Body of pancreas (tissue), 4 donors: ENCODE measurements at regions not wholly inside any gene's neighbourhood (a gene's known extent, or its start where the extent isn't known, plus 50 kb on each side); places are given as distances from the start of the nearest gene placed in this dataset.

ENCODE experiments used
- ATAC-seq: fragments of 150-250 bp; one replicate; pipeline ENCODE4 v1.9.1; 2016
- DNase-seq, 4 donors: peaks; one replicate each; pipeline ENCODE4 v3.0.0-alpha.2; 2019
- H3K27ac ChIP-seq, 4 donors: fragments of 200-600 bp; sonication (generic); 1 replicate in 3 of 4; 2 replicates in 1 of 4; pipeline versions ENCODE4 v1.5.1 to v1.6.1; 2016 to 2019; ENCODE audit warnings: mild to moderate bottlenecking in 1 of 4, mixed read lengths in 1 of 4, moderate library complexity in 1 of 4
- H3K27me3 ChIP-seq, 2 donors: fragments of 200-600 bp; sonication (generic); one replicate each; pipeline ENCODE4 v1.6.0; 2016; ENCODE audit warnings: mild to moderate bottlenecking in 1 of 2
- H3K36me3 ChIP-seq, 2 donors: fragments of 200-600 bp; sonication (generic); replicated peaks in 1 of 2; 2 replicates each; pipeline ENCODE4 v1.5.1; 2016; ENCODE audit warnings: low read depth in 2 of 2; ENCODE audit not compliant: insufficient read depth in 1 of 2
- H3K4me1 ChIP-seq: fragments of 200-600 bp; sonication (generic); one replicate; pipeline ENCODE4 v1.6.0; 2016
- H3K4me3 ChIP-seq, 2 donors: fragments of 200-600 bp; sonication (generic); 1 replicate in 1 of 2; 2 replicates in 1 of 2; pipeline ENCODE4 v1.5.1; 2016 to 2019
- H3K9me3 ChIP-seq, 3 donors: fragments of 200-600 bp; sonication (generic); 1 replicate in 2 of 3; 2 replicates in 1 of 3; pipeline ENCODE4 v1.5.1; 2016
- POLR2A ChIP-seq, 3 donors: fragments of 450-650 bp; IDR thresholded peaks; one replicate each; pipeline ENCODE4 v1.6.1; 2016; ENCODE audit warnings: antibody characterized with exemption in 3 of 3, mild to moderate bottlenecking in 2 of 3
- whole genome bisulfite sequencing, 2 donors: methylation state at CpG; one replicate each; pipeline ENCODE4 v1.1.5; 2017; 5-methylcytosine and 5-hydroxymethylcytosine counted together
- intact Hi-C: fragments of 100-400 bp; cut with DNase I; formaldehyde crosslinking; loops from one replicate; pipeline ENCODE4 v1.15.1; 2023
- TF ChIP-seq, protein P1 (sequence below), 7 experiments: fragments of 450-650 bp in 4 of 7; fragments of 200-600 bp in 3 of 7; sonication (generic) in 3 of 7; IDR thresholded peaks; one replicate each; pipeline ENCODE4 v1.5.1; 2016 to 2019; ENCODE audit warnings: antibody characterized with exemption in 7 of 7

DNA sequence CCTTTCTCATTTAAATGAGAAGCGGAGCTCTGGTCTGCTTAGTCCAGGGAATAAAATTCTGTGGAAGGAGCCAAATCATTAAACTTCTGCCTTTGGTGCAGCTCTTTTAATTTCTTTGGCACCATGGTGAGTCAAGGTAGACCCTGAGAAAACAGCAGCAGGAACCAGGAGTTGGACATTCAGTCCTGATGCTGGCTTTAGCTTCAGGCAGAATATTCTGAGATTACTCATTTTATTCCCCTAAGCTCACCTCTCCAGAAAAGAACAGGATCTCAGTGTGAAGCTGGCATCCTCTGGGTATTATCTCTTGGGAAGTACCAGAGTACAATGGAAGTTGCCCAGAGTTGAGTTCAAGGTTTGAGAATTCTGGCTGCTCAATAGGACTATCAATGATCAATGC lies 211.6 kb upstream of the NRP1 start:
- H3K9me3 ChIP-seq, result no peaks in the 10 kb centered on the region
- WGBS, 2 donors, result 90 to 100% methylated on average over 1 of the region's 1 CpG
- H3K27me3 ChIP-seq, result no peaks in the 10 kb centered on the region
- H3K4me3 ChIP-seq, result no peak overlapping the region
- no peak for TF ChIP-seq POLR2A (IDR thresholded peaks at IDR 0.05)
- TF ChIP-seq, protein P1, sequence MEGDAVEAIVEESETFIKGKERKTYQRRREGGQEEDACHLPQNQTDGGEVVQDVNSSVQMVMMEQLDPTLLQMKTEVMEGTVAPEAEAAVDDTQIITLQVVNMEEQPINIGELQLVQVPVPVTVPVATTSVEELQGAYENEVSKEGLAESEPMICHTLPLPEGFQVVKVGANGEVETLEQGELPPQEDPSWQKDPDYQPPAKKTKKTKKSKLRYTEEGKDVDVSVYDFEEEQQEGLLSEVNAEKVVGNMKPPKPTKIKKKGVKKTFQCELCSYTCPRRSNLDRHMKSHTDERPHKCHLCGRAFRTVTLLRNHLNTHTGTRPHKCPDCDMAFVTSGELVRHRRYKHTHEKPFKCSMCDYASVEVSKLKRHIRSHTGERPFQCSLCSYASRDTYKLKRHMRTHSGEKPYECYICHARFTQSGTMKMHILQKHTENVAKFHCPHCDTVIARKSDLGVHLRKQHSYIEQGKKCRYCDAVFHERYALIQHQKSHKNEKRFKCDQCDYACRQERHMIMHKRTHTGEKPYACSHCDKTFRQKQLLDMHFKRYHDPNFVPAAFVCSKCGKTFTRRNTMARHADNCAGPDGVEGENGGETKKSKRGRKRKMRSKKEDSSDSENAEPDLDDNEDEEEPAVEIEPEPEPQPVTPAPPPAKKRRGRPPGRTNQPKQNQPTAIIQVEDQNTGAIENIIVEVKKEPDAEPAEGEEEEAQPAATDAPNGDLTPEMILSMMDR (IDR thresholded peaks at IDR 0.05), result no peak
- DNase-seq, result no peak
- no peaks in the 10 kb centered on the region for H3K4me1 ChIP-seq
- no peak for ATAC-seq
- intact Hi-C loops, result no loop called here
- no peak overlapping the region for H3K27ac ChIP-seq
- no peaks in the 10 kb centered on the region for H3K36me3 ChIP-seq

DNA sequence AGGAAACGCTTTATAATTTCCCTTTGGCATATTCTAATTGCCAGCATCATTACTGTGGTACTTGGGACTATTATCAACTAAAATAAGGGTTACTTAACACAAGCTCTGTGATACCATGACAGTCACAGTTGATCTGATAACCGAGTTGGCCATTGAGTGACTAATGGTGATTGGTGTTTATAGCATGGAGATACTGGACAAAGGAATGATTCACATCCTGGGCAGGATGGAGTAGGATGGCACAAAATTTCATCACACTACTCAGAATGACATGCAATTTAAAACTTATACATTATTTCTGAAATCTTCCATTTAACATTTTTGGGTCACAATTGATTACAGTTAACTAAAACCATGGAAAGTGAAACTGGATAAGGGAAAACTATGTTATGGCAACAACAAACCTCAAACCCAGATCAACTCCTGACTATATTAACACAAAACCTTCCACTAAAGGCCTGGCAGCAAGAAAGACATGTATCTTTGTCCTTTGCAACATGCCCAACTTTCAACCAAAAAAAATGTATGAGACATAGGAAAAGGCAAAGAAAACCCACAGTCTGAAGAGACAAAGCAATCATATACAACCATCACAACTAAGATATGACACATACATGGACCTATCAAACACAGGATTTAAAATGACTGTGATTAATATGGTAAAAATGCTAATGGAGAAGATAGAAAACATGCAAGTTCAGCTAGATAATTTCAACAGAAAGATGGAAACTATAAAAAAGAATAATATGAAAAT lies 208.5 kb upstream of the NRP1 start:
- DNase-seq (no peak), ATAC-seq (no peak)
- 78 to 89% methylated on average over 2 of the region's 2 CpGs for WGBS, 2 donors
- H3K36me3 ChIP-seq, result no peaks in the 10 kb centered on the region
- no peaks in the 10 kb centered on the region for H3K9me3 ChIP-seq
- H3K4me1 ChIP-seq, result no peaks in the 10 kb centered on the region
- H3K4me3 ChIP-seq, result no peak overlapping the region
- no peaks in the 10 kb centered on the region for H3K27me3 ChIP-seq
- TF ChIP-seq POLR2A (IDR thresholded peaks at IDR 0.05), result no peak
- TF ChIP-seq, protein P1 (IDR thresholded peaks at IDR 0.05), result no peak
- intact Hi-C loops, result no loop called here
- no peak overlapping the region for H3K27ac ChIP-seq

DNA sequence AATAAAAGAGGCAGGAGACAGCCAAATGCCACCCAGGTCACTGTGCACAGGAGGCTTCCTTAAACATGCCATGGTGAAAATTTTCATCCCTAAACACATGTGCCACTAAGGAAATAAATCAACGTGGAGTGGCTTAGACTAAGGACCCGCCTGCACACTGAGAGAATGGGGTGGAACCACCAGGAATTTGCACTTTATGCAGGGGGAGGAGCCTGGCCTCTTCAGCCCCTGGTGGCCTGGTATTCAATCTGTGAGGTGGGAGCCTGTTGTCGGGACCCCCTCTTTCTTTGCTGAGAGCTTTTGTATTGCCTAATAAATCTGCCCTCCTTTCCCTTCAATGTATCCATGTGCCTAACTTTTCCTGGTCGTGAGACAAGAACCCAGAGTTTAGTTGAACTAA lies 204.6 kb upstream of the NRP1 start:
- WGBS, 2 donors, result 67 to 73% methylated on average over 4 of the region's 4 CpGs
- TF ChIP-seq, protein P1 (IDR thresholded peaks at IDR 0.05), result no peak
- no peak for TF ChIP-seq POLR2A (IDR thresholded peaks at IDR 0.05)
- no peaks in the 10 kb centered on the region for H3K4me1 ChIP-seq
- no peaks in the 10 kb centered on the region for H3K36me3 ChIP-seq
- DNase-seq (no peak), ATAC-seq (no peak)
- no peak overlapping the region for H3K4me3 ChIP-seq
- intact Hi-C loops, result no loop called here
- H3K9me3 ChIP-seq, result no peaks in the 10 kb centered on the region
- no peak overlapping the region for H3K27ac ChIP-seq
- H3K27me3 ChIP-seq, result no peaks in the 10 kb centered on the region

DNA sequence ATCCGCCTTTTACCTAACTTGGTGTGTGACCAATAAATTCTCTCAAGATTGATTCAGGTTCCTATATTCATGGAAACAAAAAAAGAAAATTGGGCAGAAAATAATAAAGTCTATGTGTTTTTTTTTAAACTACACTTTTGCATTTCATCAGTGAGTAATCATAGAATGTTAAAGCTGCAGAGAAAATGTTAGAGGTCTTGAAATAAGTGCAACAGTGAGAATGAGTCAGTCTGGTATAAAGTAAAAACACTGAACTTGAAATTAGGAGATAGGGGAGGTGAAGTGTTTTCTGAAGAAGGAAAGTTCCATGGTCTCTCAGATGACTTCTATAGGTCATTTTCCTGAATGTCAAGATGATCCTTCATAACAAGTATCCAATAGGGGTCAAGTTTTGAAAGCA lies 202.6 kb upstream of the NRP1 start:
- no peak overlapping the region for H3K27ac ChIP-seq
- H3K36me3 ChIP-seq, result no peaks in the 10 kb centered on the region
- ATAC-seq, result no peak
- H3K4me3 ChIP-seq, result no peak overlapping the region
- TF ChIP-seq, protein P1 (IDR thresholded peaks at IDR 0.05), result no peak
- TF ChIP-seq POLR2A (IDR thresholded peaks at IDR 0.05), result no peak
- no peaks in the 10 kb centered on the region for H3K27me3 ChIP-seq
- no peaks in the 10 kb centered on the region for H3K4me1 ChIP-seq
- H3K9me3 ChIP-seq, result no peaks in the 10 kb centered on the region
- intact Hi-C loops, result no loop called here
- WGBS, 2 donors, result 77 to 84% methylated on average over 1 of the region's 1 CpG
- no peak for DNase-seq

DNA sequence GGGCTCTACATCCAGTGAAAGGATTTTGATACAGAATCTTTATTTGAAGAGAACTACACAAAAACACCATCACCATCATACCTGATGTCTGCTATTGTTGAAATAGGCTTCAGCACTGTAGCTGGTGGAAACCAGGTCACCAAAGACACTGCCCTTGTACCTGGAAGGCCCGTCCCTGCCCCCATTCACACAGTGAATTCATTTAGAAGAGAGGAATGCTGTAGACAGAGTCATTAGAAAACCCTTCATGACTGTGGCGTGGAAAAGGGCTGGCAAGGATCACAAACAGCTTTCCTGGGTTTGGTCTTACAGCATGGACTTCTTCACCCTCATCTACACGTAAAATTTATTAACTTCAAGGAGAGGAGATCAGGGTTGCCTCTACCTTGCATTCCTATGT lies 202.0 kb upstream of the NRP1 start:
- Histone ChIP-seq H3K9me3 (no peaks in the 10 kb centered on the region), H3K36me3 (no peaks in the 10 kb centered on the region), H3K4me3 (no peak overlapping the region), H3K27me3 (no peaks in the 10 kb centered on the region), H3K4me1 (no peaks in the 10 kb centered on the region), H3K27ac (no peak overlapping the region)
- ATAC-seq, result no peak
- TF ChIP-seq, protein P1 (IDR thresholded peaks at IDR 0.05), result no peak
- no peak for TF ChIP-seq POLR2A (IDR thresholded peaks at IDR 0.05)
- intact Hi-C loops, result no loop called here
- WGBS, 2 donors, result 66 to 87% methylated on average over 3 of the region's 3 CpGs
- no peak for DNase-seq
